AG04450 (cell line): ENCODE measurements at regions not wholly inside any gene's neighbourhood (a gene's known extent, or its start where the extent isn't known, plus 50 kb on each side); places are given as distances from the start of the nearest gene placed in this dataset.

Source experiments
- CTCF ChIA-PET: fragments of 300-600, 350-600 bp; formaldehyde crosslinking; extraction: SDS; loops from one replicate; lab custom pipeline; 2022; ENCODE audit warnings: antibody characterized with exemption, inconsistent platforms; lab: Charles Lee
- POLR2A ChIA-PET: fragments of 350-600 bp; formaldehyde crosslinking; extraction: SDS; loops from one replicate; lab custom pipeline; 2021; ENCODE audit warnings: antibody characterized with exemption, inconsistent platforms; lab: Yijun Ruan, JAX
- DNase-seq: peaks from one replicate; pipeline ENCODE4 v3.0.0-alpha.2; 2011; ENCODE audit warnings: low read depth, low spot score
- H3K27ac ChIP-seq: one replicate; pipeline ENCODE4 v1.5.1; 2012; ENCODE audit warnings: low read depth, low read length, control low read depth
- H3K27me3 ChIP-seq: one replicate; pipeline ENCODE4 v1.6.0; 2012; ENCODE audit warnings: low read length; ENCODE audit not compliant: control insufficient read depth, insufficient read depth
- H3K4me3 ChIP-seq: 2 replicates; pipeline ENCODE4 v1.5.1; 2011; ENCODE audit warnings: mild to moderate bottlenecking, low read depth, low read length, control low read depth
- H3K9me3 ChIP-seq: 2 replicates; pipeline ENCODE4 v1.5.1; 2012; ENCODE audit warnings: low read length; ENCODE audit not compliant: control insufficient read depth, insufficient read depth
- TF ChIP-seq, protein P1 (sequence below): IDR thresholded peaks from 2 replicates; pipeline ENCODE4 v1.5.1; 2011; ENCODE audit warnings: low read depth, low read length, control low read depth, inconsistent platforms

- no peak for DNase-seq
- H3K27ac ChIP-seq: no peak overlapping the region
- TF ChIP-seq, protein P1, sequence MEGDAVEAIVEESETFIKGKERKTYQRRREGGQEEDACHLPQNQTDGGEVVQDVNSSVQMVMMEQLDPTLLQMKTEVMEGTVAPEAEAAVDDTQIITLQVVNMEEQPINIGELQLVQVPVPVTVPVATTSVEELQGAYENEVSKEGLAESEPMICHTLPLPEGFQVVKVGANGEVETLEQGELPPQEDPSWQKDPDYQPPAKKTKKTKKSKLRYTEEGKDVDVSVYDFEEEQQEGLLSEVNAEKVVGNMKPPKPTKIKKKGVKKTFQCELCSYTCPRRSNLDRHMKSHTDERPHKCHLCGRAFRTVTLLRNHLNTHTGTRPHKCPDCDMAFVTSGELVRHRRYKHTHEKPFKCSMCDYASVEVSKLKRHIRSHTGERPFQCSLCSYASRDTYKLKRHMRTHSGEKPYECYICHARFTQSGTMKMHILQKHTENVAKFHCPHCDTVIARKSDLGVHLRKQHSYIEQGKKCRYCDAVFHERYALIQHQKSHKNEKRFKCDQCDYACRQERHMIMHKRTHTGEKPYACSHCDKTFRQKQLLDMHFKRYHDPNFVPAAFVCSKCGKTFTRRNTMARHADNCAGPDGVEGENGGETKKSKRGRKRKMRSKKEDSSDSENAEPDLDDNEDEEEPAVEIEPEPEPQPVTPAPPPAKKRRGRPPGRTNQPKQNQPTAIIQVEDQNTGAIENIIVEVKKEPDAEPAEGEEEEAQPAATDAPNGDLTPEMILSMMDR: no peak
- H3K4me3 ChIP-seq: no peak overlapping the region
- H3K27me3 ChIP-seq: peaks cover 32% of the 10 kb centered on the region
- ChIA-PET POLR2A (no interaction called here), CTCF (no interaction called here)
- H3K9me3 ChIP-seq: peaks cover 4% of the 10 kb centered on the region; the same call in 1 of the 2 replicates
These were observed 50.2 kb upstream of the XPA start for GRCh38 chr9:97747201-97747965.

DNA sequence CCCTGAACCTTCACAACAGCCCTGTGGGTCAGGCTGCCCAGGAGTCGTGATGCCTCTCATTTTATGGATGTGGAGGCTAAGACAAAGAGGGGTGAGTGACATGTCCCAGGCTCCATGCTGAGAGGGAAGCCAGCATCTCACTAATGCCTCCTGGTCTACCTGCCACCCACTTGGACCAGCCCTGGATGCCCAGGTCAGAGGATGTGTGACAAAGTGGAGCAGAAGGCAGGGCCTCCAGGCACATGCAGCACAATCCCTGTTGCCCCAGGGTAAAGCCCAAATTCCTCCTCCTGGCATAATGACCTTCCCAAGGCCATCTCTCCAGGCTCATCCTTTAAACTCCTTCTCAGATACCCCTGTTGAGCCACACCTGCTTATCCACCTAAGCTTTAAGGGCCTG is 51.4 kb upstream of the XPA start:
- H3K27ac ChIP-seq: no peak overlapping the region
- CTCF ChIA-PET: no interaction called here
- H3K4me3 ChIP-seq: no peak overlapping the region
- TF ChIP-seq, protein P1: no peak
- DNase-seq: no peak
- POLR2A ChIA-PET: no interaction called here
- H3K9me3 ChIP-seq: no peaks in the 10 kb centered on the region
- H3K27me3 ChIP-seq: peaks cover 34% of the 10 kb centered on the region

GRCh38 chr9:97749928-97750327 is 52.8 kb upstream of the XPA start:
- TF ChIP-seq, protein P1: no peak
- Histone ChIP-seq H3K9me3 (no peaks in the 10 kb centered on the region), H3K27me3 (peaks cover 26% of the 10 kb centered on the region), H3K27ac (no peak overlapping the region), H3K4me3 (no peak overlapping the region)
- POLR2A ChIA-PET: no interaction called here
- DNase-seq: no peak
- CTCF ChIA-PET: no interaction called here

DNA sequence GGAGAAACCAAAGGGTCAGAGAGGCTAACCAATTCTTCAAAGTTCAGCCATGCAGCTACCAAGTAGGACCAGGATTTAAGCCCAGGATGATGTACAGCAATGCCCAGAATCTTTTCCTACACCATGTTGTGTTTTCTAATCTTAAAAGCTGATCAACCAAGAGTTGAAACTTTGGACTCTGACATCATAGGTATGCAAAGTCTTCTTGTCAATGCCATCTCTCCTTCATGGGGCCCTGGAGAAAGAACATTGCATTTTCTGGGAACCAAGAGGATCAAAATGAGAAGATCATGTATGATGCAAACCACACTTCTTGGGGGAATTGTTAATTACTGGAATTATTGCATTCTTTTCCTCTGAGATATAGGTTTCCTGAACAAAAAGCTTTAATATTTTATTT is 54.4 kb upstream of the XPA start:
- Histone ChIP-seq H3K27me3 (peaks cover 30% of the 10 kb centered on the region), H3K9me3 (no peaks in the 10 kb centered on the region), H3K4me3 (no peak overlapping the region), H3K27ac (no peak overlapping the region)
- no peak for DNase-seq
- TF ChIP-seq, protein P1: no peak
- CTCF ChIA-PET: no interaction called here
- POLR2A ChIA-PET: no interaction called here

- ChIA-PET POLR2A (no interaction called here), CTCF (no interaction called here)
- Histone ChIP-seq H3K27me3 (peaks cover 31% of the 10 kb centered on the region), H3K27ac (no peak overlapping the region), H3K4me3 (no peak overlapping the region), H3K9me3 (no peaks in the 10 kb centered on the region)
- DNase-seq: no peak
- TF ChIP-seq, protein P1: no peak
These were observed 55.1 kb upstream of the XPA start for GRCh38 chr9:97752274-97752673.
